ENCODE measurements at regions not wholly inside any gene's neighbourhood (a gene's known extent, or its start where the extent isn't known, plus 50 kb on each side); places are given as distances from the start of the nearest gene placed in this dataset.

DNA sequence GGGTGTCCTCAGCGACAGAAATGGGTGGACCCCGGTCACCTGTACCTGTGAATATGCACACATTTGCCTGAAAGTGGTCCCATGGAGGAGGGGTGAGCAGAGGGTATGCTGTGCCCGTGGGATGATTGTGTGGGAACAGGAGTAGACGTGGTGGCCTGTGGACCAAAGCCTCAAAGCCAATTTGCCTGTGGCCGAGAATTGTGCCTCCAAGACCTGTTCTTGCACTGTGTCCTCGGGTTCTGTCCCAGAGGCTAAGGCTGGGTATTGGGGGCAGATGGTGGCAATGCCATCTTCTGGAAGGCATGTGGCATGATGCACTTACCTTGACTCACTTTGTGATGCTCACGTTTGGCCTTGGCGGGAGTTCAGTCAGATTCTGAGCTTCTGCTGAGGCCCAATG lies 351.0 kb downstream of the TCERG1L start:
- Histone ChIP-seq H3K27me3 (ENCODE audit: control insufficient read depth in 3 of 3, insufficient read depth in 3 of 3, low read length in 2 of 3) (no peaks in the 10 kb centered on the region), H3K9ac (ENCODE audit: insufficient read depth in 1 of 2, low read length in 2 of 2) (no peak overlapping the region), H3K4me1 (ENCODE audit: control insufficient read depth in 5 of 5, insufficient read depth in 5 of 5, low read length in 5 of 5) (no peaks in the 10 kb centered on the region), H3K36me3 (ENCODE audit: control insufficient read depth in 4 of 4, insufficient read depth in 4 of 4, low read length in 4 of 4) (no peaks in the 10 kb centered on the region), H3K9me3 (ENCODE audit: control insufficient read depth in 4 of 4, insufficient read depth in 3 of 4, low read length in 3 of 4) (peaks cover 0 to 4% (median 0%) of the 10 kb centered on the region in 4 donors), H3K27ac (ENCODE audit: low read depth in 1 of 2, low read length in 1 of 2) (no peak overlapping the region), H3K4me3 (no peak overlapping the region)
- DNase-seq (no peak), ATAC-seq (ENCODE audit: insufficient read depth, low FRiP score) (no peak)
- WGBS, 2 donors, result 74 to 77% methylated on average over 8 of the region's 8 CpGs
- TF ChIP-seq, protein P1, sequence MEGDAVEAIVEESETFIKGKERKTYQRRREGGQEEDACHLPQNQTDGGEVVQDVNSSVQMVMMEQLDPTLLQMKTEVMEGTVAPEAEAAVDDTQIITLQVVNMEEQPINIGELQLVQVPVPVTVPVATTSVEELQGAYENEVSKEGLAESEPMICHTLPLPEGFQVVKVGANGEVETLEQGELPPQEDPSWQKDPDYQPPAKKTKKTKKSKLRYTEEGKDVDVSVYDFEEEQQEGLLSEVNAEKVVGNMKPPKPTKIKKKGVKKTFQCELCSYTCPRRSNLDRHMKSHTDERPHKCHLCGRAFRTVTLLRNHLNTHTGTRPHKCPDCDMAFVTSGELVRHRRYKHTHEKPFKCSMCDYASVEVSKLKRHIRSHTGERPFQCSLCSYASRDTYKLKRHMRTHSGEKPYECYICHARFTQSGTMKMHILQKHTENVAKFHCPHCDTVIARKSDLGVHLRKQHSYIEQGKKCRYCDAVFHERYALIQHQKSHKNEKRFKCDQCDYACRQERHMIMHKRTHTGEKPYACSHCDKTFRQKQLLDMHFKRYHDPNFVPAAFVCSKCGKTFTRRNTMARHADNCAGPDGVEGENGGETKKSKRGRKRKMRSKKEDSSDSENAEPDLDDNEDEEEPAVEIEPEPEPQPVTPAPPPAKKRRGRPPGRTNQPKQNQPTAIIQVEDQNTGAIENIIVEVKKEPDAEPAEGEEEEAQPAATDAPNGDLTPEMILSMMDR (IDR thresholded peaks at IDR 0.05; ENCODE audit: control extremely low read depth, extremely low read depth), result no peak

- H3K36me3 ChIP-seq (ENCODE audit: control insufficient read depth in 4 of 4, insufficient read depth in 4 of 4, low read length in 4 of 4), result no peaks in the 10 kb centered on the region
- H3K9ac ChIP-seq (ENCODE audit: insufficient read depth in 1 of 2, low read length in 2 of 2), result no peak overlapping the region
- H3K27me3 ChIP-seq (ENCODE audit: control insufficient read depth in 3 of 3, insufficient read depth in 3 of 3, low read length in 2 of 3), result no peaks in the 10 kb centered on the region
- DNase-seq (no peak), ATAC-seq (ENCODE audit: insufficient read depth, low FRiP score) (no peak)
- no peaks in the 10 kb centered on the region for H3K4me1 ChIP-seq (ENCODE audit: control insufficient read depth in 5 of 5, insufficient read depth in 5 of 5, low read length in 5 of 5)
- no peak overlapping the region for H3K27ac ChIP-seq (ENCODE audit: low read depth in 1 of 2, low read length in 1 of 2)
- 83% methylated on average over 5 of the region's 5 CpGs for WGBS, 2 donors
- no peak overlapping the region for H3K4me3 ChIP-seq
- peaks cover 0 to 4% (median 0%) of the 10 kb centered on the region in 4 donors for H3K9me3 ChIP-seq (ENCODE audit: control insufficient read depth in 4 of 4, insufficient read depth in 3 of 4, low read length in 3 of 4)
- TF ChIP-seq, protein P1 (IDR thresholded peaks at IDR 0.05; ENCODE audit: control extremely low read depth, extremely low read depth), result no peak
These were observed 349.8 kb downstream of the TCERG1L start for GRCh38 chr10:130961506-130962239.

DNA sequence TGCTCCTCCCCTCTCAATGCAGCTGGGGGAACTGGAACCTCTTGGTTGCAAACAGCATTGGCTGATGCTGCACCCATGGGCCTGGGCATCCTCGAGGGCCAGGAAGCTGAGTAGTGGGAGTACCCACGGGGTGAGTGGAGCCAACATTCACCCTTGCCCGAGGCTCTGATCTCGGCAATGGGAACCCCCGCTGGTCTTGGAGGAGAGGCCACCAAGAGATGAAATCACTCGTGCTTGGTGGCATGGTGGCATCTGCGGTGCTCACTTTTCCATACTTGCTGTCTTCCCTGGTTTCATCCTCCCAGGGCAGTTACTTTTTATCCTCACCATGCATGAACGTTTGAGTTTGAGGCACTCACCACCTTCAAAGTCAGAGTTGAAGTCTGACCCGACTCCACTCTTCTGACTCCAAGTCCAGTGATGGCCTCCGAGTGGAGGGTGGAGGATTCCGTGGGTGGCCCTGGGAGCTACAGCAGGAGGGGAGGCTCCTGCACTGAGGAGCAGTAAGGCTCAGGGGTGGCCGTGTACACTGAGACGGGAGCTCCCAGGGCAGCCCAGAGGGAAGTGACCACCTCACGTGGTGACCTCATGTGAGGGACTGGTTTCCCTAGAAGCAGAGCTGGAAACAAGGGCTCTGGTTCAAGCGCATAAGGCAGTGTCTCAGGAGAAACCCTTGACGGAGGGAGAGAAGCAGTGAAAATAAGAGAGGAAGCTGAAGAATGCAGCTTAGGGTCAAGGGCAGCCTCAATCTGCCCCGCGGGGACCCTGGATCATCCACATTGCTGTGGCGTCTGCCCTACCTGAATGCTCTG lies 349.1 kb downstream of the TCERG1L start:
- peaks cover 0 to 4% (median 0%) of the 10 kb centered on the region in 4 donors for H3K9me3 ChIP-seq (ENCODE audit: control insufficient read depth in 4 of 4, insufficient read depth in 3 of 4, low read length in 3 of 4)
- TF ChIP-seq, protein P1 (IDR thresholded peaks at IDR 0.05; ENCODE audit: control extremely low read depth, extremely low read depth), result no peak
- 83 to 85% methylated on average over 19 of the region's 19 CpGs for WGBS, 2 donors

More for the DNA sequence above, 349.1 kb downstream of the TCERG1L start:
- no peak overlapping the region for H3K4me3 ChIP-seq
- no peaks in the 10 kb centered on the region for H3K4me1 ChIP-seq (ENCODE audit: control insufficient read depth in 5 of 5, insufficient read depth in 5 of 5, low read length in 5 of 5)
- no peaks in the 10 kb centered on the region for H3K36me3 ChIP-seq (ENCODE audit: control insufficient read depth in 4 of 4, insufficient read depth in 4 of 4, low read length in 4 of 4)
- ATAC-seq (ENCODE audit: insufficient read depth, low FRiP score), result no peak
- DNase-seq, result no peak
- H3K27ac ChIP-seq (ENCODE audit: low read depth in 1 of 2, low read length in 1 of 2), result no peak overlapping the region
- H3K9ac ChIP-seq (ENCODE audit: insufficient read depth in 1 of 2, low read length in 2 of 2), result no peak overlapping the region
- H3K27me3 ChIP-seq (ENCODE audit: control insufficient read depth in 3 of 3, insufficient read depth in 3 of 3, low read length in 2 of 3), result no peaks in the 10 kb centered on the region
